HepG2 (cell line): ENCODE measurements at regions not wholly inside any gene's neighbourhood (a gene's known extent, or its start where the extent isn't known, plus 50 kb on each side); places are given as distances from the start of the nearest gene placed in this dataset.

Experiments
- ATAC-seq: fragments of 200-7000 bp; cut with Tn5 transposase; 3 replicates; pipeline ENCODE4 v1.9.1; 2020; ENCODE audit warnings: mild to moderate bottlenecking, moderate library complexity
- BruUV-seq: library from RNA; stranded (reverse); fragments of 400-500 nt; replicated peaks from 2 replicates; lab custom pipeline; 2021; lab: Mats Ljungman, UMichigan
- CTCF ChIA-PET: fragments of 300-600 bp; formaldehyde crosslinking; extraction: SDS; loops from one replicate; lab custom pipeline; 2021; ENCODE audit warnings: low total read pairs, inconsistent platforms, low intra/inter-chr PET ratio; lab: Yijun Ruan, JAX
- POLR2A ChIA-PET: fragments of 350-600 bp; sonication (Branson Sonifier 250); formaldehyde crosslinking; loops from one replicate; lab custom pipeline; 2020; ENCODE audit warnings: antibody characterized with exemption, inconsistent platforms; lab: Yijun Ruan, JAX
- DNase-seq: peaks from one replicate; pipeline ENCODE4 v3.0.0-alpha.2; 2015; ENCODE audit warnings: low spot score
- FAIRE-seq: peaks from 3 replicates; lab custom pipeline; 2011; peaks lifted over from hg19 to GRCh38; lab: Jason Lieb, UNC
- H2AFZ ChIP-seq: one replicate; pipeline ENCODE4 v1.6.1; 2011; ENCODE audit warnings: low read length, inconsistent platforms
- H3K27ac ChIP-seq: fragments of 300-600 bp; 3 replicates; pipeline ENCODE4 v1.8.0; 2011; ENCODE audit warnings: mixed run types, mild to moderate bottlenecking, mixed read lengths, low read length, inconsistent platforms; ENCODE audit not compliant: insufficient read depth; ENCODE audit errors: extremely low read length
- H3K27me3 ChIP-seq, 2 experiments: fragments of 200-600 bp in 1 of 2; 2 replicates in 1 of 2; 3 replicates in 1 of 2; pipeline versions ENCODE4 v1.6.0 to v1.8.0; 2011; ENCODE audit warnings: low read length in 2 of 2, mild to moderate bottlenecking in 2 of 2, moderate library complexity in 2 of 2, inconsistent platforms in 1 of 2; ENCODE audit not compliant: insufficient read depth in 2 of 2, control insufficient read depth in 1 of 2
- H3K36me3 ChIP-seq, 2 experiments: fragments of 200-600 bp in 1 of 2; replicated peaks in 1 of 2; 2 replicates in 1 of 2; 3 replicates in 1 of 2; pipeline versions ENCODE4 v1.5.1 to v1.8.0; 2011; ENCODE audit warnings: low read length in 2 of 2, inconsistent platforms in 1 of 2; ENCODE audit not compliant: insufficient read depth in 2 of 2, control insufficient read depth in 1 of 2
- H3K4me1 ChIP-seq: 2 replicates; pipeline ENCODE4 v1.5.1; 2012; ENCODE audit warnings: low read length, inconsistent platforms; ENCODE audit not compliant: insufficient read depth
- H3K4me2 ChIP-seq: 2 replicates; pipeline ENCODE4 v1.6.0; 2011; ENCODE audit warnings: low read depth, low read length, inconsistent platforms
- H3K4me3 ChIP-seq, 3 experiments: fragments of 200-600 bp in 1 of 3; sonication (generic), shearing (Covaris generic) in 1 of 3; replicated peaks in 1 of 3; 2 replicates each; pipeline ENCODE4 v1.5.1; 2011 to 2016; ENCODE audit warnings: low read length in 3 of 3, inconsistent platforms in 2 of 3, low read depth in 2 of 3, mild to moderate bottlenecking in 2 of 3, control low read depth in 1 of 3, mixed read lengths in 1 of 3; ENCODE audit not compliant: insufficient read depth in 1 of 3
- H3K79me2 ChIP-seq: one replicate; pipeline ENCODE4 v1.6.1; 2011; ENCODE audit warnings: low read length, inconsistent platforms; ENCODE audit not compliant: insufficient read depth
- H3K9ac ChIP-seq: 2 replicates; pipeline ENCODE4 v1.6.0; 2011; ENCODE audit warnings: mild to moderate bottlenecking, low read depth, low read length, inconsistent platforms; ENCODE audit not compliant: insufficient read depth
- H3K9me3 ChIP-seq: 2 replicates; pipeline ENCODE4 v1.5.1; 2012; ENCODE audit warnings: mild to moderate bottlenecking, low read length
- H4K20me1 ChIP-seq: 2 replicates; pipeline ENCODE4 v1.6.0; 2011; ENCODE audit warnings: inconsistent platforms, mild to moderate bottlenecking, low read length, moderate library complexity; ENCODE audit not compliant: insufficient read depth
- AGO2 ChIP-seq: fragments of 200-400 bp; formaldehyde crosslinking; optimal IDR thresholded peaks from 2 replicates; pipeline ENCODE3; 2017; ENCODE audit warnings: mild to moderate bottlenecking, low read depth, low read length, moderate library complexity
- ARNTL ChIP-seq: sonication (generic); formaldehyde crosslinking; IDR thresholded peaks from 2 replicates; pipeline ENCODE4 v1.4.0; 2020; ENCODE audit warnings: mild to moderate bottlenecking, missing genetic modification reagents
- ATF7-NPFF ChIP-seq: sonication (generic); formaldehyde crosslinking; IDR thresholded peaks from 2 replicates; pipeline ENCODE4 v1.8.1; 2023; ENCODE audit warnings: mild to moderate bottlenecking, low read depth, missing genetic modification reagents, moderate library complexity
- DRAP1 ChIP-seq: IDR thresholded peaks from 2 replicates; pipeline ENCODE4 v1.6.1; 2016; ENCODE audit warnings: missing genetic modification reagents, missing compliant biosample characterization
- GABPA ChIP-seq, 2 experiments: IDR thresholded peaks; 2 replicates each; pipeline ENCODE4 v1.6.1; 2011 to 2016; ENCODE audit warnings: low read depth in 2 of 2, low read length in 1 of 2, missing biosample characterization in 1 of 2, missing genetic modification characterization in 1 of 2
- NAIF1 ChIP-seq: sonication (generic); formaldehyde crosslinking; IDR thresholded peaks from 2 replicates; pipeline ENCODE4 v1.5.0; 2020; ENCODE audit warnings: mild to moderate bottlenecking, missing genetic modification reagents, borderline replicate concordance
- RNF2 ChIP-seq: fragments of 450-650 bp; conservative IDR thresholded peaks from 2 replicates; pipeline ENCODE4 v1.6.1; 2016; ENCODE audit warnings: low read depth
- TBX2 ChIP-seq: sonication (generic); formaldehyde crosslinking; IDR thresholded peaks from 2 replicates; pipeline ENCODE4 v1.5.0; 2020; ENCODE audit warnings: missing genetic modification reagents, mild to moderate bottlenecking, borderline replicate concordance
- TGIF2 ChIP-seq: IDR thresholded peaks from 2 replicates; pipeline ENCODE4 v1.6.1; 2016; ENCODE audit warnings: control low read depth, missing compliant biosample characterization
- ZHX2 ChIP-seq, 2 experiments: sonication (generic) in 1 of 2; formaldehyde crosslinking in 1 of 2; IDR thresholded peaks; 2 replicates each; pipeline versions ENCODE4 v1.6.1 to v1.9.0; 2014 to 2022; ENCODE audit warnings: antibody characterized with exemption in 1 of 2, borderline replicate concordance in 1 of 2, inconsistent platforms in 1 of 2, low read depth in 1 of 2, missing genetic modification reagents in 1 of 2
- ZMYM4 ChIP-seq: sonication (generic); formaldehyde crosslinking; IDR thresholded peaks from 2 replicates; pipeline ENCODE4 v1.8.1; 2023; ENCODE audit warnings: mild to moderate bottlenecking, missing genetic modification reagents
- ZNF44 ChIP-seq: sonication (generic); formaldehyde crosslinking; IDR thresholded peaks from 2 replicates; pipeline ENCODE4 v1.5.1; 2020; ENCODE audit warnings: mild to moderate bottlenecking, missing genetic modification reagents
- ZNF546 ChIP-seq: sonication (generic); formaldehyde crosslinking; conservative IDR thresholded peaks from 2 replicates; pipeline ENCODE4 v1.8.1; 2023; ENCODE audit warnings: mild to moderate bottlenecking, missing genetic modification reagents
- ZNF549 ChIP-seq: sonication (generic); formaldehyde crosslinking; IDR thresholded peaks from 2 replicates; pipeline ENCODE4 v1.5.0; 2020; ENCODE audit warnings: missing genetic modification reagents
- ZNF775 ChIP-seq: sonication (generic); formaldehyde crosslinking; IDR thresholded peaks from 2 replicates; pipeline ENCODE4 v1.4.0; 2020; ENCODE audit warnings: missing genetic modification reagents, mild to moderate bottlenecking, moderate library complexity, borderline replicate concordance
- WGBS: methylation state at CpG from one replicate; pipeline ENCODE4 v1.1.6; 2017; ENCODE audit warnings: low lambda C conversion rate; 5-methylcytosine and 5-hydroxymethylcytosine counted together
- in situ Hi-C: cut with HindIII; loops from 2 replicates; pipeline ENCODE4 v1.10.0; 2017; ENCODE audit warnings: low pct_unique_long_range_greater_than_20kb; ENCODE audit not compliant: extremely low pct_ligation_motif_present
- intact Hi-C: fragments of 100-400 bp; cut with micrococcal nuclease; formaldehyde crosslinking; loops from one replicate; pipeline ENCODE4 v1.10.0; 2022; ENCODE audit not compliant: unreplicated experiment

GRCh38 chr4:96094183-96094582 lies 254.3 kb downstream of the PDHA2 start:
- Histone ChIP-seq H3K36me3 (no peaks in the 10 kb centered on the region), H3K4me2 (no peak overlapping the region), H3K27me3 (no peaks in the 10 kb centered on the region), H3K9me3 (no peaks in the 10 kb centered on the region), H3K4me3 (no peak overlapping the region), H4K20me1 (no peaks in the 10 kb centered on the region), H3K27ac (no peak overlapping the region), H3K79me2 (no peaks in the 10 kb centered on the region), H2AFZ (no peak overlapping the region), H3K4me1 (no peaks in the 10 kb centered on the region), H3K9ac (no peak overlapping the region)
- intact Hi-C loops = no loop called here
- ChIA-PET CTCF (no interaction called here), POLR2A (no interaction called here)
- no TSS peak for BruUV-seq
- ATAC-seq (no peak), FAIRE-seq (no peak), DNase-seq (no peak)
- in situ Hi-C loops = no loop called here
- WGBS = 5% methylated on average over 5 of the region's 5 CpGs
- no peak for TF ChIP-seq ARNTL (CRISPR knock-in tag)
- TF ChIP-seq TBX2 (CRISPR knock-in tag) = no peak
- TF ChIP-seq RNF2 = no peak
- TF ChIP-seq ZNF549 (CRISPR knock-in tag) = no peak
- TF ChIP-seq ZNF546 = no peak
- no peak for TF ChIP-seq GABPA (IDR thresholded peaks at IDR 0.05; ENCODE audit: low read depth, low read length)
- no peak for TF ChIP-seq GABPA (CRISPR knock-in tag; IDR thresholded peaks at IDR 0.05; ENCODE audit: low read depth)
- no peak for TF ChIP-seq NAIF1
- TF ChIP-seq ATF7-NPFF (CRISPR knock-in tag) = no peak
- no peak for TF ChIP-seq AGO2
- TF ChIP-seq ZNF44 (CRISPR knock-in tag) = no peak
- TF ChIP-seq ZNF775 (CRISPR knock-in tag) = no peak
- TF ChIP-seq ZMYM4 = no peak
- no peak for TF ChIP-seq TGIF2 (CRISPR knock-in tag)
- TF ChIP-seq DRAP1 = no peak
- no peak for TF ChIP-seq ZHX2 (IDR thresholded peaks at IDR 0.05; ENCODE audit: low read depth)
- TF ChIP-seq ZHX2 (CRISPR knock-in tag; IDR thresholded peaks at IDR 0.05; ENCODE audit: borderline replicate concordance) = no peak
